Transverse colon (tissue), 4 donors: ENCODE measurements at regions not wholly inside any gene's neighbourhood (a gene's known extent, or its start where the extent isn't known, plus 50 kb on each side); places are given as distances from the start of the nearest gene placed in this dataset.

Source experiments
- DNase-seq: peaks from one replicate; pipeline ENCODE4 v3.0.0-alpha.2; 2019
- H3K27ac ChIP-seq, 4 donors: fragments of 200-600 bp; sonication (generic); 2 replicates each; pipeline ENCODE4 v1.5.1; 2016 to 2018; ENCODE audit warnings: inconsistent platforms in 4 of 4
- H3K27me3 ChIP-seq: fragments of 200-600 bp; sonication (generic); 2 replicates; pipeline ENCODE4 v1.5.1; 2017; ENCODE audit warnings: inconsistent platforms
- H3K36me3 ChIP-seq, 4 donors: fragments of 200-600 bp; sonication (generic); 2 replicates each; pipeline ENCODE4 v1.5.1; 2017 to 2019; ENCODE audit warnings: inconsistent platforms in 4 of 4
- H3K4me1 ChIP-seq, 4 donors: fragments of 200-600 bp; sonication (generic); 2 replicates each; pipeline ENCODE4 v1.5.1; 2017 to 2020; ENCODE audit warnings: inconsistent platforms in 4 of 4
- H3K4me3 ChIP-seq, 4 donors: fragments of 200-600 bp; sonication (generic); 1 replicate in 1 of 4; 2 replicates in 3 of 4; pipeline versions ENCODE4 v1.5.1 to v1.6.1; 2017 to 2019; ENCODE audit warnings: inconsistent platforms in 4 of 4
- H3K9me3 ChIP-seq, 2 donors: fragments of 200-600 bp; sonication (generic); 2 replicates each; pipeline ENCODE4 v1.5.1; 2017 to 2019; ENCODE audit warnings: inconsistent platforms in 2 of 2
- CTCF ChIP-seq, 5 experiments: fragments of 200-600 bp in 3 of 5; fragments of 450-650 bp in 2 of 5; sonication (generic) in 3 of 5; IDR thresholded peaks; 1 replicate in 2 of 5; 2 replicates in 3 of 5; pipeline ENCODE4 v1.5.1; 2016 to 2017; ENCODE audit warnings: antibody characterized with exemption in 5 of 5, inconsistent platforms in 3 of 5, mild to moderate bottlenecking in 2 of 5, moderate library complexity in 1 of 5
- EP300 ChIP-seq: sonication (generic); formaldehyde crosslinking; IDR thresholded peaks from one replicate; pipeline ENCODE4 v1.6.1; 2017; ENCODE audit warnings: antibody characterized with exemption, low read depth
- POLR2A ChIP-seq: fragments of 450-650 bp; IDR thresholded peaks from one replicate; pipeline ENCODE4 v1.6.1; 2016; ENCODE audit warnings: antibody characterized with exemption, mild to moderate bottlenecking, moderate library complexity
- POLR2AphosphoS5 ChIP-seq, 3 donors: sonication (generic); formaldehyde crosslinking; IDR thresholded peaks; one replicate each; pipeline ENCODE4 v1.6.1; 2016; ENCODE audit warnings: antibody characterized with exemption in 3 of 3
- WGBS, 2 donors: methylation state at CpG; one replicate each; pipeline ENCODE4 v1.1.5; 2018; ENCODE audit warnings: low coverage in 1 of 2; 5-methylcytosine and 5-hydroxymethylcytosine counted together
- in situ Hi-C, 4 donors: fragments of 200-750 bp; cut with MboI; loops; one replicate each; pipeline versions ENCODE4 v1.15.0 to v1.15.1; 2017; ENCODE audit warnings: low sequenced_read_pairs in 3 of 4, low pct_ligation_motif_present in 1 of 4, low pct_unique_long_range_greater_than_20kb in 1 of 4
- intact Hi-C: fragments of 100-400 bp; cut with DNase I; formaldehyde crosslinking; loops from one replicate; pipeline ENCODE4 v1.15.1; 2023; ENCODE audit warnings: low total_unique reads

- H3K27me3 ChIP-seq = no peaks in the 10 kb centered on the region
- H3K27ac ChIP-seq = no peak overlapping the region
- WGBS, 2 donors = 65% methylated on average over 2 of the region's 2 CpGs; no CpG with 5 or more reads in 1 of the 2 donors
- H3K9me3 ChIP-seq = no peaks in the 10 kb centered on the region
- TF ChIP-seq CTCF (IDR thresholded peaks at IDR 0.05) (no peak), POLR2AphosphoS5 (IDR thresholded peaks at IDR 0.05) (no peak), POLR2A (no peak), EP300 (no peak)
- no peaks in the 10 kb centered on the region for H3K36me3 ChIP-seq
- no peaks in the 10 kb centered on the region for H3K4me1 ChIP-seq
- intact Hi-C loops = no loop called here
- H3K4me3 ChIP-seq = no peak overlapping the region
- DNase-seq = no peak
- in situ Hi-C loops = no loop called here
These were observed 97.2 kb upstream of the MB21D2 start for GRCh38 chr3:193014902-193015301.

DNA sequence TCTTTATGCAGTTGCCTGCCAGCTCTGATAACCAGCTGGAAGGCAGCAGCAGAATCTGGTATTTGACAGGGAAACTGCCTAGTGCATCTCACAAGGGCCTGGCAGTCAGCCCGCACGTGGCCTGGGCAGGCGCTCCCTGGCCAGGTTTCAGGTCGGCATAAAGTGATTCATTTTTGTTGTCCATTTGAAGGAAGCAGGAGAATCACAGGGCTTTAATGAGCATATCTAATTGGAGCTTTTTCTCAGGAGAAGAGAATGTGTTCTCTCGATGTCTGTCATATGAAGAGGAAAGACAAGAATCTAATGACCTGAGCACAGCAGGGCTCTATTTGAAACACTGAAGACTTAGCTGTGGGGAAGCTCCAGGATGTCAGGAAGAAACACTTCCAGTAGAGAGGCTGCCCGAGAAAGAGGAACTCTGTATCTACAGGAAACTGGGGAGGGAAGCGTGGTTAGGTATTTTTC lies 98.8 kb upstream of the MB21D2 start:
- H3K9me3 ChIP-seq = no peaks in the 10 kb centered on the region
- H3K4me1 ChIP-seq = no peaks in the 10 kb centered on the region
- no peak for DNase-seq
- no peak for TF ChIP-seq POLR2AphosphoS5 (IDR thresholded peaks at IDR 0.05)
- no peak for TF ChIP-seq POLR2A
- TF ChIP-seq EP300 = no peak
- TF ChIP-seq CTCF (IDR thresholded peaks at IDR 0.05) = no peak
- 25 to 44% methylated on average over 2 to 7 of the region's 7 CpGs for WGBS, 2 donors
- H3K4me3 ChIP-seq = no peak overlapping the region
- no peaks in the 10 kb centered on the region for H3K36me3 ChIP-seq
- intact Hi-C loops (no loop called here), in situ Hi-C loops (no loop called here)
- no peaks in the 10 kb centered on the region for H3K27me3 ChIP-seq
- no peak overlapping the region for H3K27ac ChIP-seq

GRCh38 chr3:193021506-193022010 lies 103.9 kb upstream of the MB21D2 start:
- no peak overlapping the region for H3K4me3 ChIP-seq
- H3K9me3 ChIP-seq = no peaks in the 10 kb centered on the region
- no peak for DNase-seq
- 74 to 82% methylated on average over 7 of the region's 7 CpGs for WGBS, 2 donors
- no peaks in the 10 kb centered on the region for H3K27me3 ChIP-seq
- in situ Hi-C loops = no loop called here
- H3K27ac ChIP-seq = no peak overlapping the region
- intact Hi-C loops = no loop called here
- TF ChIP-seq CTCF (IDR thresholded peaks at IDR 0.05) (no peak), POLR2A (no peak), POLR2AphosphoS5 (IDR thresholded peaks at IDR 0.05) (no peak), EP300 (no peak)
- no peaks in the 10 kb centered on the region for H3K4me1 ChIP-seq
- H3K36me3 ChIP-seq = no peaks in the 10 kb centered on the region

DNA sequence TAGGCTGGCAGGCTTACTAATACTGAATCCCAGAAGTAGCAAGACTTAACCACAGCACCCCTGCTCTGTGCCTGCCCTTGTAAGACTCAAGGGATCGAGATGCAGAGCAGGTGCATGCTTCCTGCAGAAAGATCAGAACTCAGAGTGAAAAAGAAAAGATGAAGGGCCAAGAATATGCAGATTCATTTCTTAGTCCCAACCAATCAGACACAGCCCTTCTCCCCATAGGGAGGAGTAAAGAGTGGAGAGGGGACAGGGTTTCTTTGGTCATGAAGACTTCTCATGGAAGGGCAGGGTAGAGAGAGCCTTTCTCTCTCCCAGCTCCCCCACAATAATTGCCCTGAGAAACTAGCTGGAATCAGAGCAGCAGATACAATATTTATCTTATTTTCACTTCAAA lies 105.6 kb upstream of the MB21D2 start:
- Histone ChIP-seq H3K4me1 (no peaks in the 10 kb centered on the region), H3K27ac (no peak overlapping the region), H3K27me3 (no peaks in the 10 kb centered on the region), H3K4me3 (no peak overlapping the region), H3K9me3 (no peaks in the 10 kb centered on the region), H3K36me3 (no peaks in the 10 kb centered on the region)
- intact Hi-C loops (no loop called here), in situ Hi-C loops (no loop called here)
- WGBS, 2 donors = 68% methylated on average over 1 of the region's 1 CpG; no CpG with 5 or more reads in 1 of the 2 donors
- DNase-seq = no peak
- TF ChIP-seq CTCF (IDR thresholded peaks at IDR 0.05) (no peak), POLR2A (no peak), EP300 (no peak), POLR2AphosphoS5 (IDR thresholded peaks at IDR 0.05) (no peak)
